KMS-11 (cell line): ENCODE measurements at regions not wholly inside any gene's neighbourhood (a gene's known extent, or its start where the extent isn't known, plus 50 kb on each side); places are given as distances from the start of the nearest gene placed in this dataset.

Experiments used
- H2AFZ ChIP-seq: fragments of 200-600 bp; sonication (generic); 2 replicates; pipeline ENCODE4 v1.6.1; 2016; ENCODE audit warnings: antibody characterized with exemption, mixed run types, low read depth
- H3K27ac ChIP-seq: fragments of 200-600 bp; sonication (generic); 2 replicates; pipeline ENCODE4 v1.6.1; 2016; ENCODE audit warnings: mild to moderate bottlenecking, mixed run types
- H3K27me3 ChIP-seq: fragments of 200-600 bp; sonication (generic); 2 replicates; pipeline ENCODE4 v1.6.1; 2017; ENCODE audit warnings: mild to moderate bottlenecking, low read depth, mixed run types, moderate library complexity; ENCODE audit not compliant: insufficient read depth
- H3K36me3 ChIP-seq: fragments of 200-600 bp; sonication (generic); 2 replicates; pipeline ENCODE4 v1.6.1; 2017; ENCODE audit warnings: mild to moderate bottlenecking, mixed run types; ENCODE audit not compliant: insufficient read depth
- H3K4me1 ChIP-seq: fragments of 200-600 bp; sonication (generic); 2 replicates; pipeline ENCODE4 v1.6.1; 2016; ENCODE audit warnings: mild to moderate bottlenecking, low read depth, mixed run types; ENCODE audit not compliant: poor library complexity, severe bottlenecking
- H3K4me2 ChIP-seq: fragments of 200-600 bp; sonication (generic); 2 replicates; pipeline ENCODE4 v1.7.0; 2016; ENCODE audit warnings: mild to moderate bottlenecking, mixed run types
- H3K4me3 ChIP-seq: fragments of 200-600 bp; sonication (generic); IDR thresholded peaks from 2 replicates; pipeline ENCODE4 v1.6.1; 2017; ENCODE audit warnings: low read depth, low read length, mixed read lengths; ENCODE audit not compliant: insufficient read depth
- H3K79me2 ChIP-seq: fragments of 200-600 bp; sonication (generic); 2 replicates; pipeline ENCODE4 v1.6.1; 2016; ENCODE audit warnings: low read depth, mixed run types; ENCODE audit not compliant: insufficient read depth
- H3K9ac ChIP-seq: fragments of 200-600 bp; sonication (generic); 2 replicates; pipeline ENCODE4 v1.6.1; 2016; ENCODE audit warnings: mild to moderate bottlenecking, mixed run types
- H4K20me1 ChIP-seq: fragments of 200-600 bp; sonication (generic); 2 replicates; pipeline ENCODE4 v1.6.1; 2016; ENCODE audit warnings: mild to moderate bottlenecking, mixed run types; ENCODE audit not compliant: insufficient read depth
- TF ChIP-seq, protein P1 (sequence below): fragments of 200-600 bp; sonication (generic); conservative IDR thresholded peaks from 2 replicates; pipeline ENCODE4 v1.6.1; 2017; ENCODE audit warnings: low read depth, mild to moderate bottlenecking, antibody characterized with exemption, low read length, moderate library complexity, mixed read lengths

DNA sequence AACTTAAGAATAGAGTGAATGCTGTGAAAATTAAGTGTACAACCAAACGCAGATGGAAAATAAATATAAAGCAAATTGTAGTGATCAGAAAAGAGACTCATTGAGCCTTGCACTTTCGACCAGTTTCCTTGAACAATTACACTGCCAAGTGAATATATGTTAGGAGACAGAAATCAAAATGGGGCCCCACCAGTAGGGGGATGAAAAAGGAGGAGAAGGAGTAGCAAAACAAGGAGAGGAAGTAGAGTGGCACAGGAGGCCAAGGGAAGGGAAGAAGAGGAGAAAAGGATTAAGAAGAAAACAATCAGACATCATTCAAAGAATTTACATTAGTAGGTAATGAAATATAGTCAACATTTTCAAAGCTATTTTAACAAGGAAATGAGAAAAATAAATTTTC lies 1770.6 kb downstream of the PLA2G4A start:
- Histone ChIP-seq H3K36me3 (no peaks in the 10 kb centered on the region), H3K9ac (no peak overlapping the region), H3K4me2 (no peak overlapping the region), H3K27ac (no peak overlapping the region), H3K27me3 (no peaks in the 10 kb centered on the region), H3K79me2 (no peaks in the 10 kb centered on the region), H4K20me1 (no peaks in the 10 kb centered on the region), H3K4me1 (no peaks in the 10 kb centered on the region), H2AFZ (no peak overlapping the region), H3K4me3 (no peak overlapping the region)
- TF ChIP-seq, protein P1, sequence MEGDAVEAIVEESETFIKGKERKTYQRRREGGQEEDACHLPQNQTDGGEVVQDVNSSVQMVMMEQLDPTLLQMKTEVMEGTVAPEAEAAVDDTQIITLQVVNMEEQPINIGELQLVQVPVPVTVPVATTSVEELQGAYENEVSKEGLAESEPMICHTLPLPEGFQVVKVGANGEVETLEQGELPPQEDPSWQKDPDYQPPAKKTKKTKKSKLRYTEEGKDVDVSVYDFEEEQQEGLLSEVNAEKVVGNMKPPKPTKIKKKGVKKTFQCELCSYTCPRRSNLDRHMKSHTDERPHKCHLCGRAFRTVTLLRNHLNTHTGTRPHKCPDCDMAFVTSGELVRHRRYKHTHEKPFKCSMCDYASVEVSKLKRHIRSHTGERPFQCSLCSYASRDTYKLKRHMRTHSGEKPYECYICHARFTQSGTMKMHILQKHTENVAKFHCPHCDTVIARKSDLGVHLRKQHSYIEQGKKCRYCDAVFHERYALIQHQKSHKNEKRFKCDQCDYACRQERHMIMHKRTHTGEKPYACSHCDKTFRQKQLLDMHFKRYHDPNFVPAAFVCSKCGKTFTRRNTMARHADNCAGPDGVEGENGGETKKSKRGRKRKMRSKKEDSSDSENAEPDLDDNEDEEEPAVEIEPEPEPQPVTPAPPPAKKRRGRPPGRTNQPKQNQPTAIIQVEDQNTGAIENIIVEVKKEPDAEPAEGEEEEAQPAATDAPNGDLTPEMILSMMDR: no peak

DNA sequence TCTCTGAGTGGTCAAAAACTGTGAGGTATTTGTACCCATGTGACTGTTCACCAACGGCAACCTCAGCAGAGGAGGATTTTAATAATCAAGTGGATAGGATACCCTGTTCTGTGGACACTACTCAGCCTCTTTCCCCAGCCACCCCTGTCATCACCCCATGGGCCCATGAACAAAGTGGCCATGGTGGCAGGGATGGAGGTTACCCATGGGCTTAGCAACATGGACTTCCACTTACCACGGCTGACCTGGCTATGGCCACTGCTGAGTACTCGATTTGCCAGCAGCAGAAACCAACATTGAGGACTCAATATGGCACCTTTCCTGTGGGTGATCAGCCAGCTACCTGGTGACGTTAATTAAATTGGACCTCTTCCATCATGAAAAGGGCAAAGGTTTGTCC lies 1782.7 kb downstream of the PLA2G4A start:
- Histone ChIP-seq H2AFZ (no peak overlapping the region), H3K4me3 (no peak overlapping the region), H3K36me3 (no peaks in the 10 kb centered on the region), H3K27me3 (no peaks in the 10 kb centered on the region), H3K4me1 (no peaks in the 10 kb centered on the region), H3K9ac (no peak overlapping the region), H4K20me1 (no peaks in the 10 kb centered on the region), H3K79me2 (no peaks in the 10 kb centered on the region), H3K4me2 (no peak overlapping the region), H3K27ac (no peak overlapping the region)
- TF ChIP-seq, protein P1: no peak

DNA sequence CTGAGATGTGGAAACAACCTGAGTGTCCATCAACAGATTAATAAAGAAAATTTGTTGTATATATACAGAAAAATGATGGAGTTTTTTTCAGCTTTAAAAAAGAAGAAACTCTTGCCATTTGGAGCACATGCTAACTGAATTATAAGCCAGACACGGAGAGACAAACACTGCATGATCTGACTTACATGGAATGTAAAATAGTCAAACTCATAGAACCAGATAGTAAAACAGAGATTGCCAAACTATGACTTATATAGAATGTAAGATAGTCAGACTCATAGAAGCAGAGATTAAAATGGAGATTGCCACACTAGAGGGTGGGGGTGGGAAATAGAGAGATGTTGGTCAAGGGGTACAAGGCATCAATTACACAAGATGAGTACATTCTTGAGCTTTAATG lies 1786.6 kb downstream of the PLA2G4A start:
- TF ChIP-seq, protein P1: no peak
- no peak overlapping the region for H3K4me3 ChIP-seq
- no peaks in the 10 kb centered on the region for H4K20me1 ChIP-seq
- H3K79me2 ChIP-seq: no peaks in the 10 kb centered on the region
- no peak overlapping the region for H2AFZ ChIP-seq
- H3K36me3 ChIP-seq: no peaks in the 10 kb centered on the region
- no peaks in the 10 kb centered on the region for H3K27me3 ChIP-seq
- no peaks in the 10 kb centered on the region for H3K4me1 ChIP-seq
- H3K27ac ChIP-seq: no peak overlapping the region
- H3K4me2 ChIP-seq: no peak overlapping the region
- H3K9ac ChIP-seq: no peak overlapping the region

DNA sequence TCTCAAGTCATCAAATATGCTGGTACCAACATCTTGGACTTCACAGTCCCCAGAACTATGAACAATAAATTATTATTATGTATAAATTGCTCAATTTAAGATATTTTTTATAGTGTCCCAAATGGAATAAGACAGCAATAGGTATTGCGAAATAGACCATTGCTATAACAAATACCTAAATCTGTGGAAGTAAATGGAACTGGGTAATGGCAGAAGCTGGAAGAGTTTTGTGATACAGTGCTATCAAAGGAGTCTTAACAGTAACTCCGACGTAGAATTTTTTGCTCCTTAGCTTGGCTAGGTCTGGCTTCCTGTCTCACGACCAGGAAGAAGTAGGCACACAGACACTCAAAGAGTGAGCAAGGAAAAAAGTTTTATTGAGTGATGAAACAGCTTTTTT lies 1791.5 kb downstream of the PLA2G4A start:
- Histone ChIP-seq H3K4me3 (no peak overlapping the region), H3K79me2 (no peaks in the 10 kb centered on the region), H3K9ac (no peak overlapping the region), H3K36me3 (no peaks in the 10 kb centered on the region), H4K20me1 (no peaks in the 10 kb centered on the region), H2AFZ (no peak overlapping the region), H3K27me3 (no peaks in the 10 kb centered on the region), H3K4me2 (no peak overlapping the region), H3K4me1 (no peaks in the 10 kb centered on the region), H3K27ac (no peak overlapping the region)
- TF ChIP-seq, protein P1: no peak
